Fibroblast of gingiva (primary cell): ENCODE measurements at regions not wholly inside any gene's neighbourhood (a gene's known extent, or its start where the extent isn't known, plus 50 kb on each side); places are given as distances from the start of the nearest gene placed in this dataset.
"Not testable (repeated sequence)": the region's sequence is repeated elsewhere in the genome, so short reads cannot be mapped to it uniquely, and the experiment has no call there.

Experiments used
- DNase-seq: peaks from one replicate; pipeline ENCODE4 v3.0.0-alpha.2; 2011; ENCODE audit warnings: low read depth

DNA sequence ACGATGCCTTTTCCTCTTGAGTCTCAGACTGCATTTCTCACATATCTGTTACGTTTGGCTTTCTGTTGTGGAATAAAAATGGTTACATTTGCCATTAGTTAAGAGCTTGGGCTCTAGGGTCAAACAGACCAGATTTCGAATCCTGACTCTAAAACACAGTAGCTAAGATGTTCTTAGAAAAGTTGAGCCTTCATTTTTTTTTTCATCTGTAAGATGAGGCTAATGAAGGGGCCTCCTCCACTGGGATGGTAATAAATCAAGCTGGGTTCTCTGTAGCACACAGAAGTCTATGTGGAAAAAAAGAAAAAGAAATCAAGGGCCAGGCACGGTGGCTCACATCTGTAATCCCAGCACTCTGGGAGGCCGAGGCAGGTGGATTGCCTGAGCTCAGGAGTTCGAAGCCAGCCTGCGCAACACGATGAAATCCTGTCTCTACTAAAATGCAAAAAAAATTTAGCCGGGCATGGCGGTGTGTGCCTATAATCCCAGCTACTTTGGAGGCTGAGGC is 49.9 kb upstream of the CAPRIN1 start:
- DNase-seq, result no peak

DNA sequence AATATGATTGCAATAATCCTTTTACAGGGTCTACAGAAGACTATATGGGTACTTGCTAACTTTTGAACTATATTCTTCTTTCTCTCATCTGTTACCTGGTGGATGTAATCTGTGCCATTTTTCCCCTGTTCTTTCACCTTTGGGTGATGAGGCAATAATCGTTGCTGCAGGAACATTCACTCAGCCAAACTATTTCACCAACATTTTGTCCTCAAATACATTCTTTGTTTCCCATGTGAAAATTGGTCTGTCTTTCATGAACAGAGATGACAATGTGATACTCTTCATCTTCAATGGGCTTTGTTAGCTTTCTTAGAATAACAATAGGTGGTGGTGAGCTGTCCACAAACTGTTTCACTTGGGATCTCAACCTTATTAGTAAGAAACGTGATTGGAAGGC is 52.1 kb upstream of the CAPRIN1 start:
- no peak for DNase-seq

DNA sequence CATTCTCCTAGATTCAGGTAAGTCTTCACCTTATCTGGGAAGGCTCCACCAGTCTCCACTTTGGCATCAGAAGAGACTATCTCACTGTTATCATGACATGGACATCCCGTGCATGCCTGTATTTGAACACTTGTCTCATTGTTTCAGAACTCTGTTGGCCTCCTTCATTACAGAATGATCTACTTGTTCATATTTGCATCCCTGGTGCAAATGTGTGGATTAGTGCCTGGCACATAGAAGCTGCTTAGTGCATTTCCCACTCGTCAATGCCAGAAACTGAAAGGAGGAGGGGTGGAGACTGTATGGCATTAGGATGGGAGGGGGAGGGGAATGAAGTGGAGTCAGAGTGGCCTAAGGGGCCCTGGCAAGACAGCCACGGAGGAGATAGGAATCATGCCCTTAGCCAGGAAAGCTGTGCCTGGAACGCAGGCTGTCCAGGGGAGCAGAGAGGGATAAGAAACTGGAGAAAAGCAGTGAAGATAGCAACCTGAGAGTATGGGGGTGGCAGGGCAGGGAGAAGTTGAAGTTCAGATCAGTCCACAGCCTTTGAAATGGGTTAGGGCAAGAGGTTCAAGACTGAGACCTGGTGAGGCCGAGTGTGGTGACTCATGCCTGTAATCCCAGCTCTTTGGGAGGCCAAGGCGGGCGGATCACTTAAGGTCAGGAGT is 53.8 kb upstream of the CAPRIN1 start:
- DNase-seq, result no peak

DNA sequence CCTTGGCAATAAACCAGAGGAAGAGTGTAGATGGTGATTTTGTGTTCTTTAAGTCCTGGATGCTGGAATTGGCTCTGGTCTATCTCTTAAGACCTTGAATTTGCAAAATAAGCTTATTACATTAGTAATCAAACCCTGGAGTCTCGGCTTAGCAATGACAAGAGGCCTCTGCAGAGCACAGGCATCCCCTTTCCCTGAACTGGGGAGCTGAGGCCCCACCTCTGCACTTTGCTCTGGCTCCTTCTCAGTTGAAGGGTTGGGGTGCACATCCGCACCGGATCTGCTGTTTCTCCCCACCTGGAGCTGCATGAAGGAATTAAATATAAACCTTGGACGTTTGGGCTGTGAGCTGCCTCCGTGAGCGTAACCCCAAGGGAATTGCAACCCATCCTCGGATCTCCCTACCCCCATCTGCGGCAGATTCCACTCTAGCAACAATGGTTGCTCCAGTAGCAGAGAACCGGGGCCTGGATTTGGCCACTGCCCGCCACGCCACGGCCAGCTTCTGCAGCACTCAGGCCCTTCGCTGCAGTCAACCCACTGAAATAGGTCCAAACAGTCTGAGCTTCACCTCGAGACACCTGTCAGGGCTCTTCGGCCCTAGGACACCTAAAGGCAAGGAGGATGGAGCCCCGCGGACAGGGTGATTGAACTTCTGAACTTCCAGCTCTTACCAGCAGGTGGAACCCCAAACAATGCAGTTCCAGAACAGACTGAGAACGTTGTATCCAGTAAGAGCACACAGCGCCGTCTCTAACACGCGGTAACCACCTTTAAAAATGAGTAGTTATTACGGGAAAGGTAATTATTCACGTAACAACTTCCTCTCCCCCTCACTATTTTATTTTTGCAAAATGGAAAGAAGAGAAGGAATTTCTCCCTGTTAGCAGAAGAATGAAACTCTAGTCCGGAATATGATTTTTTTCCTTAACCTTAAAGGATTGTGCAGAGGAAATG is 54.8 kb upstream of the CAPRIN1 start:
- DNase-seq, result peak; percentile 49

DNA sequence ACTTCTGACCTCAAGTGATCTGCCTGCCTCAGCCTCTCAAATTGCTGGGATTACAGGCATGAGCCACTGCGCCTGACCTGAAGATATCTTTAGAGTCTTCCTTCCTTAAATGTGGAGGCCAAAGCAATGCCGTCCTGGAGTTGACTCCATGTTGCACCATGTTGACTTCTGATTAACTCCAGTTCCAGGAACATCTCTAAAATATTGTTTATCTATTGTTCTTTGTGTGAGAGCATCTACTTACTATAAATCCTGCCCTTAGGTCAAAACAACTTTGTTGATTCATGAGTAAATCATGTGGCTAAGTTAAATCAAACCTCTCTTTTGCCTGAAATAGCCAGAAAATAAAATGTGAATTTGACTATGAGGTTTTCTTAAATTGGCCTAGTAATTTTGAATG is 56.6 kb upstream of the CAPRIN1 start:
- no peak for DNase-seq

DNA sequence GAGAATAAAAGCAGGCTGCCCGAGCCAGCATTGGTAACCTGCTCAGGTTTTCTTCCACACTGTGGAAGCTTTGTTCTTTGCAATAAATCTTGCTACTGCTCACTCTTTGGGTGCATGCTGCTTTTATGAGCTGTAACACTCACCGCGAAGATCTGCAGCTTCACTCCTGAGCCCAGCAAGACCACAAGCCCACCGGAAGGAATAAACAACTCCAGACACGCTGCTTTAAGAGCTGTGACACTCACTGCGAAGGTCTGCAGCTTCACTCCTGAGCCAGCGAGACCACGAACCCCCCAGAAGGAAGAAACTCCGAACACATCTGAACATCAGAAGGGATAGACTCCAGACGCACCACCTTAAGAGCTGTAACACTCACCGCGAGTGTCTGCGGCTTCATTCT is 60.4 kb upstream of the CAPRIN1 start:
- not testable (repeated sequence) for DNase-seq

DNA sequence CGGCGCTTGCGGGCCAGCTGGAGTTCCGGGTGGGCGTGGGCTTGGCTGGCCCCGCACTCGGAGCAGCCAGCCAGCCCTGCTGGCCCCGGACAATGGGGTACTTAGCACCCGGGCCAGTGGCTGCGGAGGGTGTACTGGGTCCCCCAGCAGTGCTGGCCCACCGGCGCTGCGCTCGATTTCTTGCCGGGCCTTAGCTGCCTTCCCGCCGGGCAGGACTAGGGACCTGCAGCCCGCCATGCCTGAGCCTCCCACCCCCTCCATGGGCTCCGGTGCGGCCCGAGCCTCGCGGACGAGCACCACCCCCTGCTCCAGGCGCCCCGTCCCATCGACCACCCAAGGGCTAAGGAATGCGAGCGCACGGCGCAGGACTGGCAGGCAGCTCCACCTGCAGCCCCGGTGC is 61.4 kb upstream of the CAPRIN1 start:
- DNase-seq, result not testable (repeated sequence)

DNA sequence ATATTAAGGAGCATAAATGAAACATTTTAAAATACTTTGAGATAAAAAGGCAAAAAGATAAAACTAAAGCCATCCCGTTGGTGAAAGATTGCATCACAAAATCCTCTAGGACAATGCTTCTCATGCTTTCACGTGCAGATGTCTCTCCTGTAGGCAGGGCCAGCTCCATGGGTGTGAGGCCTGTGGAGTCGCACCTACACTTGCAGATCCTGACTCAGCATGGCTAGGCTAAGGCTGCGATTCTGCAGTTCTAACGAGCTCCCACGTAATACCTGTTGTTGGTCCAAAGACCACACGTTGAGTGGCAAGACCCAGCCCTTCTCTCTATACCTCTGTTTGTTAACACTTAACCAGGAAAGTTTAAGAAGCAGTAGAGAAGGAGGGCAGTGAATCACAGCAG is 62.1 kb upstream of the CAPRIN1 start:
- no peak for DNase-seq

DNA sequence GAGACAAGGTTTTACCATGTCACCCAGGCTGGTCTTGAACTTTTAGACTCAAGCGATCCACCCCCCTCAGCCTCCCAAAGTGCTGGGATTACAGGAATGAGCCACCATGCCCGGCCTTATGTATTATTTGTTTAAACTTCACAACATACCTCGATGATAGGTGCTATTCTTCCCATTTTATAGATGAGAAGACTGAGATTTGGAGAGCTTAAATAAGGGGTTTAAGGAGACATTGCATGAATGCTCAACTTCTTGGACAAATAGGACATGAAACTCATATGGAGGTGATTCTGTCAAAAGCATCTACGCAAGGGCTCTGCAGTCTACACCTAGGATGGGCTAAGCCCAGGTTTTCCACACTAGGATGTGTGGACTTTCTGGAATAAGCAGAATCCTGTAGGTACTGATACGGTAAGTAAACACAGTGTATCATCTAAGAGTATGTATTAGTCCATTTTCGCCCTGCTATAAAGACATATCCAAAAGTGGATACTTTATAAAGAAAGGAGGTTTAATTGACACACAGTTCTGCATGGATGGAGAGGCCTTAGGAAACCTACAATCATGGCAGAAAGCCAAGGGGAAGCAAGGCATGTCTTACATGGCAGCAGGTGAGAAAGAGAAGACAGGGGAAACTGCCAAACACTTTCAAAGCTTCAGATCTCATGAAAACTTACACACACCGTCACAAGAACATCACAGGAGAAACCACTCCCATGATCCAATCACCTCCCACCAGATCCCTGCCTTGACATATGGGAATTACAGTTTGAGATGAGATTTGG is 62.8 kb upstream of the CAPRIN1 start:
- DNase-seq, result no peak

DNA sequence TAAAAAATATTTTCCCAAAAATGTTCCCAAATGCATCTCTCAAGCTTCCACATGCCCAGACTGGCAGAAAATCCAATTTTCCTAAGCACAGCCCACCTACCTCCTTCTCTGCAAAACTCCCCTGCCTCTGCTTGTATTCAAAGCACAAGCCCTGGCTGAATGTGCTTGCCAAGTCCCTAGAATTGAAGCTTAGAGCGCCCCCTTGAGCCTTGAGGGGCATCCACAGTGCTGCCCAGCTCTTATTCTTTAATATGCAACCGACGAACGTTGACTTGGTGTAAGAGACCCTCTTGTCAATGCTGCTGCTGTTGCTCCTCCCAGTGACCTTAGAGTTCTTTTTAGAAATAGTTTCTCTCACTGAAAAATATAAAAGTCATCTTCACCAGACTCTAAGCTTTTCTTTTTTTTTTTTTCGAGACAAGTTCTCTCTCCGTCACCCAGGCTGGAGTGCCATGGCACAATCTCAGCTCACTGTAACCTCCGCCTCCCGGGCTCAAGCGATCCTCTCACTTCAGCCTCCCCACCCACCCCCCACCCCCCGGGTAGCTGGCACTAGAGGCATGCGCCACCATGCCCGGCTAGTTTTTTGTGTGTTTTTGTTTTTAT is 63.5 kb upstream of the CAPRIN1 start:
- peak; percentile 74 for DNase-seq

DNA sequence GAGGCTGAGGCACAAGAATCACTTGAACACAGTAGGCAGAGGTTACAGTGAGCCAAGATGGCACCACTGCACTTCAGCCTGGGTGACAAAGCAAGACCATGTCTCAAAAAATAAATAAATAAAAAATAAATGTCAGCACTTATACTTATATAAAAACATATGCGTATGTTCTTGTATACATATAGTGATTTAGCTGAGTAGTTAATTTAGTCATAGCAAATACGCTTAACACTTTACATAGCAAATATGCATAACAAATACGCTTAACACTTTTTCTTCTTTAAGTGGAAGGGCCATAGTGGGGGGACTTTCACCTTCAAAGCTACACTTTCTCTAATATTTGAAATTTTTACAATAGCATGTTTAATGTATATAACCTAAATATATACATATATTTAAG is 64.0 kb upstream of the CAPRIN1 start:
- no peak for DNase-seq

DNA sequence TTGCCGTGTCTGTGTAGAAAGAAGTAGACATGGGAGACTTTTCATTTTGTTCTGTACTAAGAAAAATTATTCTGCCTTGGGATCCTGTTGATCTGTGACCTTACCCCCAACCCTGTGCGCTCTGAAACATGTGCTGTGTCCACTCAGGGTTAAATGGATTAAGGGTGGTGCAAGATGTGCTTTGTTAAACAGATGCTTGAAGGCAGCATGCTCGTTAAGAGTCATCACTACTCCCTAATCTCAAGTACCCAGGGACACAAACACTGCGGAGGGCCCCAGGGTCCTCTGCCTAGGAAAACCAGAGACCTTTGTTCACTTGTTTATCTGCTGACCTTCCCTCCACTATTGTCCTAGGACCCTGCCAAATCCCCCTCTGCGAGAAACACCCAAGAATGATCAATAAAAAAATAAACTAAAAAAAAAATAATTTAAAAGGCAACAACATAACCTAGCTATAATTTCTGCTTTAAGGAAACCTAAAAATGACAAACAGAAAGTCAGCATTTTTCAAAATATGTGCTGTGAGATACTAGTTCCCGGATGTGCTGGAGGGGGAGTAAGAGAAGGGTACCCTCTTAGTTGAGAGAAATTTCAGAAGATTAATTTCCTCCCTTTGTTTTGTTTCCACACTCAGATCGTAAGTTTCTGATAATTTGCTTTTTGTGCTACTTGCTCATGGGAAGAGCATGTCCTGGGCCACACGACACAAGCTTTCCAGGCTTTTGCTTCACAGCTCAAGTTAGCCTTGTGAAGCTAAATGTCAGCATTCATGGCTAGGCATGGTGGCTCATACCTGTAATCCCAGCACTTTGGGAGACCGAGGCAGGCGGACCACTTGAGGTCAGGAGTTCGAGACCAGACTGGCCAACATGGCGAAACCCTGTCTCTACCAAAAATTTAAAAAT is 64.7 kb upstream of the CAPRIN1 start:
- DNase-seq, result not testable (repeated sequence)

DNA sequence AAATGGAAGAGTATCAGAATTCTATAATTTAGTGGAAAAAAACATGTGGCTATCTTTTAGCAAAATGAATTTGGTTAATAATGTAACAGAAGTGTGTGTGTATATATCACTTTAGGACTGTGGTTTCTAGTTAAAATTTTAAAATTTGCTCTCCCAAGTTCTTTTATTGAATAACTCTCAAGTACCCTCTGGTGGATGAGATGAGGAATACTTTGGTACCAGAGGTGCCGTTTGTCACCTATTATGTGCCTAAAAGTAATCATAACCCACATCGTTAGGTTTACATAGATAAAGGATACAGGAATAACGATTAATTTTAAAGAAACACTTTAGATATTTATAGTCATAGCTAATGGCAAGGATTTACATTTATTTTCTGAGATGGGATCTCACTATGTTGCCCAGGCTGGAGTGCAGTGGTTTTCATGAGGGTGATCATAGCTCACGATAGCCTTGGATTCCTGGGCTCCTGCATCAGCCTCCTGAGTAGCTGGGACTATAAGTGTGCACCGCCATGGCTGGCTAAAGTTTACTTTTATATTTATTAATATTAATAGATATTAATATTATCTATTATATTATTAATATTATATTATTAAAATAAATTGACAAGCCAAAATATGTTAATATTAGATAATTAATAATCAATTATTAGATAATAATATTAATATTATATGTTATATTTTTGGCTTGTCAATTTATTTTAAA is 66.7 kb upstream of the CAPRIN1 start:
- no peak for DNase-seq

DNA sequence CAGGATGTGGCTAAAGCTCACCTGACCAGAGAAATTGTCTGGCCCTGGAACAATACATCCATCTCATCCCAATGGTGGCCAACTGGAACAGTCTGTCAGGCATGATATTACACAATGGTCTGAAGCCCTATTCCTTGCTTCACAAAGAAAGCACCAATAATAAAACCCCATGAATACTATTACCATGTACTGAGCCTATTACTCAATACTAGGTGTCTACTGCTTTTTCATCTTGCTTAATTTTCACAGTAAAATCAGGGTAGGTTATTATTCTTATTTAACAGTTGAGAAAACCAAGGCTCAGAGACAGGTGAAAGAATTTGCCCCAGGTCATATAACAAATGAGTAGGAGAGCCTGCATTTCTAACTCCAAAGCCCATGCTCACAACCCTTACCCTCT is 68.9 kb upstream of the CAPRIN1 start:
- DNase-seq, result no peak

DNA sequence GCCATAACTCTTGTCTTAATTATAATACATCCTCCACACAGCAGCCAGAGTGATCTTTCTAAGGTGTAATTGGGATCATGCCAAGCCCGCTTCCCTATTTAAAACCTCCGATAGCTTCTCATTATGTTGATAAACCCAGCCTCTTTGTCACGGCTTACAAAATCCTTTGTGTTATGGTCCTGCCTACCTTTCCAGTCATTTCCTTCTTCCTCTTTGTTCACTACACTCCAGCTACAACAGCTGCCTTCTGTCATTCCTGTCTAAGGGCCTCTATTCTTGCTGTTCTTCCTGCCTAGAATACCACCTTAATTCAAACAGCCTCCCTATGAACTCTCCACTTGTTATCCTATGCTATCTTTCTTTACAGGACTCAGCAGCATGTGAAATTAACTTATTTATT is 70.6 kb upstream of the CAPRIN1 start:
- no peak for DNase-seq

DNA sequence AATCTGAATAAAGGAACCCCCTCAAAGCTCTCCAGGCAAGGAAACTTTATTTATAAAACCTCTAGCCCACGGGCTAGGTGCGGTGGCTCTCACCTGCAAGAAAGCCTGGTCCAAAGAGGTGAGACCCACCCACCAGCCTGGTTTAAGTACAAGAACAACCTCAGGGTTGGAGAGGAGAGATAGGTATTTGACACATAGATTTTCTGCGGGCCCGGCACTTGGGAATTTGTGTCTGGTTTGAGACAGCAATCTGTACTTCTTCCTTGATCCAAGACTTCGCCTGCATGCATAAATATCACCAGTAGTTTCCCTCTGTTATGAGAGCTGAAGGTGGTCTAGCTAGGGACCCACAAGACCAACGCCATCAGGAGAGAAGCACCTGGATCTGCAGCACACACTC is 73.2 kb upstream of the CAPRIN1 start:
- no peak for DNase-seq

DNA sequence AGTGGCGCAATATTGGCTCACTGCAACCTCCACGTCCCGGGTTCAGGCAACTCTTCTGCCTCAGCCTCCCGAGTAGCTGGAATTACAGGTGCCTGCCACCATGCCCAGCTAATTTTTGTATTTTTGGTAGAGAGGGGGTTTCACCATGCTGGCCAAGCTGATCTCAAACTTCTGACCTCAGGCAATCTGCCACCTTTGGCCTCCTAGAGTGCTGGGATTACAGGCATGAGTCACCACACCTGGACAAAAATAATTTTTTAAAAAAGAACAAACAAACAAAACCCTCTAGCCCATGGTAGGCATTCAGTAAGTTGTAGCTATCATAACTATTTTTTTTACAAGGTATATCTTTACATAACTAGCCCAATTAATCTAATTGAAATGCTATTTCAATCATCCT is 73.9 kb upstream of the CAPRIN1 start:
- no peak for DNase-seq

DNA sequence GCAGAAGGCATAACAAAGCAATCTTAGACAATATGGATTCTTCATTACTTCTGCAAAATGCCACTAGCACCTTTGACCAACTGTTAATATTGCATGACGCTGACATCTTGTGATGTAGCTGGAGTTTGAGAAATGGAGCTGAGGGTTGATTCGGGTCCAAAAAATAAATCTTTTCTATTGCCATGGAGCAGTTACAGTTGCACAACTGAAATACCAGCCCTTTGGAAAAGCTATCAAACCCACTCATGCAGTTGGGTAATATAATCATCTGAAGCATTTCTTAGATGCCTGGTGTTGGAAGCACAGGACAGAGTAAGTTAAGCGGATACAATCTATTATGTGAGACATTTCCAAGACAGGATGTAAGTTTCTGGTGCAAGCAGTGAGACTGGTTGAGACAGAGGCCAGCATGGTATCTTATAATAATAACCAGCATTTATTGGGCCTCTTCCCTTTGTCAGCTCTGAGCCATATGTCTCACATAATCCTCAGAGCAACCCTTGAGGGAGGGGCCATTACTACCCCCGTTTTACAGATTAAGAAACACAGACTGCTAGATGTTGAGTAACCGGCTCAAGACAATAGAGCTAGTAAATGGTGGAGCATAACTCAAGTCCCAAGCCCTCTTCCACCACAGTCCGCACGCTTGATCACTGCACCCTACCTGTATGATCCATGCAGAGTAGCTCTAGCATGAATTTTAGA is 74.9 kb upstream of the CAPRIN1 start:
- peak; percentile 86 for DNase-seq

DNA sequence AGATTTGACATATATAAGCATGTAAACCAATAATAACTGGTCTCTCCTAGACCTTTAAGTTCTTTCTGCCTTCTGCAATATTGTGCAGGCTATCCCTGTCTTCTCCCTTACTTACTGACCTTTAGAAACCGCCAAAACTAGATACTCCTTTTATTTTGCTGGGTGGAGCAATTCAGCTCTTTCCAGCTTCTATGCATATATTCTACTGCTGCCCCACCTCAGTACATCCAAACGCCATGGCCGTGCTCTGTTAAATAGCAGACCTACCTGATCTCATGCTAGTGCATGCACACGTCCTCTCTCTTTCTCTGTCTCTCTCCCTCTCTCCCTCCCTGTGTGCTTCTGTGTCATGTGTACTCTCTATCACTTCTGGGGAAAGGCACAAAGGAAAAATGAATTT is 76.7 kb upstream of the CAPRIN1 start:
- DNase-seq, result no peak

DNA sequence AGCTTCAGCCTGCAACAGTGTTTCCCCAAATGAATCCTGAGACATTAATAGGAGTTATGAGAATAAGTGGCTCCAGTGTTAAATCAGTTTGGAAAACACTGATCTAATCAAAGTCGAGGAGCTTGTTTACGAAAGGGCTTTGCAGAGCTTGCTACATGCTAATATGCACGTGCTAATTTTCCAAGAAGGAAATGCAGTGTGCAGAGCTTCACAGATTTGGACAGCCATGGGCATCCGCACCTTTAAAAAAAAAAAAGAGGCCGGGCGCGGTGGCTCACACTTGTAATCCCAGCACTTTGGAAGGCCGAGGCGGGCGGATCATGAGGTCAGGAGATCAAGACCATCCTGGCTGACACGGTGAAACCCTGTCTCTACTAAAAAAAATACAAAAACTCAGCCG is 79.7 kb upstream of the LMO2 start:
- DNase-seq, result not testable (repeated sequence)
